ENCODE measurements at regions not wholly inside any gene's neighbourhood (a gene's known extent, or its start where the extent isn't known, plus 50 kb on each side); places are given as distances from the start of the nearest gene placed in this dataset.

DNA sequence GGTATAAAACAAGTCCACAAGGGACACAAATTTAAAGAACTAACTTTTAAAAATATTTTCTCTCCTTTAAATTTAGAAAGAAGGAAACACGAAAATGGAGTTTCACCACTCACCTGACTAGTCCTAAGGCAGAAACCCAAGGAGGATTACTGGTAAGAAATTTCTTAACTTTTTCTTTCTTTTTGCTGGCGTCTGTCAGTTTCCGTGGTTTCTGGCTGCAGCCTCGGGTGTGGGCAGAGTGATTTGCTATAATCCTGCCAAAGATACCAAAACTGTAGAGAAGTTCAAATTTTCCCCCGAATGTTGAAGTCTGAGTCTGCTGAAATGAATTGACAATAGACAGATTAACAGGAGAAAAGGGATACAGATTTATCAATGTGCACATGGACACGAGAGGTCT, 843.6 kb upstream of the ALCAM start:
- no peak overlapping the region for H3K4me3 Mint-ChIP-seq
- H3K4me1 ChIP-seq (ENCODE audit: control insufficient read depth, insufficient read depth, low read length): peaks cover 11% of the 10 kb centered on the region
- TF ChIP-seq, protein P1, sequence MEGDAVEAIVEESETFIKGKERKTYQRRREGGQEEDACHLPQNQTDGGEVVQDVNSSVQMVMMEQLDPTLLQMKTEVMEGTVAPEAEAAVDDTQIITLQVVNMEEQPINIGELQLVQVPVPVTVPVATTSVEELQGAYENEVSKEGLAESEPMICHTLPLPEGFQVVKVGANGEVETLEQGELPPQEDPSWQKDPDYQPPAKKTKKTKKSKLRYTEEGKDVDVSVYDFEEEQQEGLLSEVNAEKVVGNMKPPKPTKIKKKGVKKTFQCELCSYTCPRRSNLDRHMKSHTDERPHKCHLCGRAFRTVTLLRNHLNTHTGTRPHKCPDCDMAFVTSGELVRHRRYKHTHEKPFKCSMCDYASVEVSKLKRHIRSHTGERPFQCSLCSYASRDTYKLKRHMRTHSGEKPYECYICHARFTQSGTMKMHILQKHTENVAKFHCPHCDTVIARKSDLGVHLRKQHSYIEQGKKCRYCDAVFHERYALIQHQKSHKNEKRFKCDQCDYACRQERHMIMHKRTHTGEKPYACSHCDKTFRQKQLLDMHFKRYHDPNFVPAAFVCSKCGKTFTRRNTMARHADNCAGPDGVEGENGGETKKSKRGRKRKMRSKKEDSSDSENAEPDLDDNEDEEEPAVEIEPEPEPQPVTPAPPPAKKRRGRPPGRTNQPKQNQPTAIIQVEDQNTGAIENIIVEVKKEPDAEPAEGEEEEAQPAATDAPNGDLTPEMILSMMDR (IDR thresholded peaks at IDR 0.05): no peak
- intact Hi-C loops (cut with micrococcal nuclease): no loop called here
- no peaks in the 10 kb centered on the region for H3K36me3 ChIP-seq (ENCODE audit: control insufficient read depth, insufficient read depth, low read length)
- peaks cover 2 to 10% of the 10 kb centered on the region in 2 donors for H3K9me3 Mint-ChIP-seq
- H3K4me3 ChIP-seq (ENCODE audit: low read length): no peak overlapping the region
- H3K4me1 Mint-ChIP-seq: no peaks in the 10 kb centered on the region
- H3K27ac ChIP-seq (ENCODE audit: low read length): no peak overlapping the region
- H3K27ac Mint-ChIP-seq: no peak overlapping the region
- H3K36me3 Mint-ChIP-seq: no peaks in the 10 kb centered on the region
- DNase-seq (no peak), ATAC-seq (no peak)
- no peaks in the 10 kb centered on the region for H3K9me3 ChIP-seq (ENCODE audit: control insufficient read depth, insufficient read depth, low read length)
- 61% methylated on average over 5 of the region's 6 CpGs for WGBS (ENCODE audit: insufficient coverage)
- no peaks in the 10 kb centered on the region for H3K27me3 ChIP-seq (ENCODE audit: control insufficient read depth, insufficient read depth, low read length)
- H3K27me3 Mint-ChIP-seq (ENCODE audit: low read depth in 2 of 2): no peaks in the 10 kb centered on the region

DNA sequence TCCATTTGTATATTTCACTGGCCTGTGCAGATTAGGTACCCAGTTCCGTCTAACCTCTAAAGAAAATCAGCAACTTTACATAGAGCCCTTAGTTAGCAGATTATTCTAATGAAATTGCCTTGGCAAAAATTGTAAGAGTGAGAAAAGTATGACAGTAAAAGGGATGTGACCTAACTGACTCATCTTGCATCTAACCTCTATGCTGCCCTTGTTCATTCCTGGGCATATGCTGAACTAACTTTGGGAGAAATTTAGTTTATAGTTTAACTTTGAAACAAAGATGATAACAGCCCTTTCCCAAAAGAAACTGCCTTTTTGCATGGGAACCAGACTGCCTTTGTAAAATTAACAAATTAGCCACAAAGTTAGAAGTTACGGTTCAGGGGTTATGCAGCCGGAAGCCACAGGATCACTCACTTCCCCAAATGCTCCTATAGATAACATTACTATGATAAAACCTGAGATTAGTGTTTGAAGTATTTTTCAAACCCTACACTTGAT, 839.8 kb upstream of the ALCAM start:
- Mint-ChIP-seq H3K27me3 (ENCODE audit: low read depth in 2 of 2) (no peaks in the 10 kb centered on the region), H3K4me1 (no peaks in the 10 kb centered on the region), H3K36me3 (no peaks in the 10 kb centered on the region), H3K27ac (no peak overlapping the region), H3K4me3 (no peak overlapping the region), H3K9me3 (peaks cover 3 to 13% of the 10 kb centered on the region in 2 donors)
- Histone ChIP-seq H3K27me3 (ENCODE audit: control insufficient read depth, insufficient read depth, low read length) (no peaks in the 10 kb centered on the region), H3K36me3 (ENCODE audit: control insufficient read depth, insufficient read depth, low read length) (no peaks in the 10 kb centered on the region), H3K27ac (ENCODE audit: low read length) (no peak overlapping the region), H3K4me3 (ENCODE audit: low read length) (no peak overlapping the region), H3K9me3 (ENCODE audit: control insufficient read depth, insufficient read depth, low read length) (peaks cover 12% of the 10 kb centered on the region), H3K4me1 (ENCODE audit: control insufficient read depth, insufficient read depth, low read length) (peaks cover 6% of the 10 kb centered on the region)
- DNase-seq (no peak), ATAC-seq (no peak)
- 57% methylated on average over 3 of the region's 3 CpGs for WGBS (ENCODE audit: insufficient coverage)
- TF ChIP-seq, protein P1 (IDR thresholded peaks at IDR 0.05): no peak
- intact Hi-C loops (cut with micrococcal nuclease): no loop called here

DNA sequence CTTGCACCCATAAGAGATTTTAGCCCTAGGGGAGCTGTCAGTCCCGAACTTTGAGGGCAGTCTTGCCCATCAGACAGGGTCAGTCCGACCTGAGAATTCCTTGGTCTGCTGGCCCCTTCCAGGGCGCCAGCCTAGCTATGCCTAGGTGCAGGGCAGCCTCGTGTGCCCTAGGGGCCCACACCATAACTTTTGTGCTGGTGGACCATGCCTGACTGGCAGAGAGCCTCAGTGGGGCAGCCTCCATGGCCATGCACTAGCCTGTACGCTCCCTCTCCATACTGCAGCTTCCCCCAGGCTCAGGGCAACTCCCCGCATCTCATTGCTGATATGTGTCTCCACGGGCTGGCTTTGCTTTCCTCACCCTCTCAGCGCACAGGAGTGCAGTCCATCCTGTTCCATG, 835.8 kb upstream of the ALCAM start:
- Histone ChIP-seq H3K27me3 (ENCODE audit: control insufficient read depth, insufficient read depth, low read length) (no peaks in the 10 kb centered on the region), H3K9me3 (ENCODE audit: control insufficient read depth, insufficient read depth, low read length) (peaks cover 12% of the 10 kb centered on the region), H3K27ac (ENCODE audit: low read length) (no peak overlapping the region), H3K4me3 (ENCODE audit: low read length) (no peak overlapping the region), H3K36me3 (ENCODE audit: control insufficient read depth, insufficient read depth, low read length) (no peaks in the 10 kb centered on the region), H3K4me1 (ENCODE audit: control insufficient read depth, insufficient read depth, low read length) (no peaks in the 10 kb centered on the region)
- TF ChIP-seq, protein P1 (IDR thresholded peaks at IDR 0.05): no peak
- Mint-ChIP-seq H3K27ac (no peak overlapping the region), H3K4me1 (no peaks in the 10 kb centered on the region), H3K27me3 (ENCODE audit: low read depth in 2 of 2) (no peaks in the 10 kb centered on the region), H3K4me3 (no peak overlapping the region), H3K36me3 (peaks cover 10% of the 10 kb centered on the region), H3K9me3 (peaks cover 22 to 30% of the 10 kb centered on the region in 2 donors)
- 83% methylated on average over 8 of the region's 8 CpGs for WGBS (ENCODE audit: insufficient coverage)
- DNase-seq (no peak), ATAC-seq (no peak)
- intact Hi-C loops (cut with micrococcal nuclease): no loop called here

DNA sequence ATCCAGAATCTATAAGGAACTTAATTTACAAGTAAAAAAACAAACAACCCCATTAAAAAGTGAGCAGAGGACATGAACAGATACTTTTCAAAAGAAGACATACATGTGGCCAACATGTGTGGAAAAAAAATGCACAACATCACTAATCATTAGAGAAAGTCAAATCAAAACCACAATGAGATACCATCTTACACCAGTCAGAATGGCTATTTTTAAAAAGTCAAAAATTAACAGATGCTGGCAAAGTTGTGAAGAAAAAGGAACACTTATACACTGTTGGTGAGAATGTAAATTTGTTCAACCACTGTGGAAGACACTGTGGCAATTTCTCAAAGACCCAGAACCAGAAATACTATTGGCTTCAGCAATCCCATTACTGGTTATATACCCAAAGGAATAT, 830.0 kb upstream of the ALCAM start:
- H3K4me1 Mint-ChIP-seq: no peaks in the 10 kb centered on the region
- intact Hi-C loops (cut with micrococcal nuclease): no loop called here
- DNase-seq (no peak), ATAC-seq (no peak)
- TF ChIP-seq, protein P1 (IDR thresholded peaks at IDR 0.05): no peak
- H3K9me3 Mint-ChIP-seq: peaks cover 19 to 23% of the 10 kb centered on the region in 2 donors
- Histone ChIP-seq H3K27me3 (ENCODE audit: control insufficient read depth, insufficient read depth, low read length) (no peaks in the 10 kb centered on the region), H3K4me3 (ENCODE audit: low read length) (no peak overlapping the region), H3K27ac (ENCODE audit: low read length) (no peak overlapping the region), H3K9me3 (ENCODE audit: control insufficient read depth, insufficient read depth, low read length) (peaks cover under 1% of the 10 kb centered on the region), H3K4me1 (ENCODE audit: control insufficient read depth, insufficient read depth, low read length) (no peaks in the 10 kb centered on the region), H3K36me3 (ENCODE audit: control insufficient read depth, insufficient read depth, low read length) (no peaks in the 10 kb centered on the region)
- H3K4me3 Mint-ChIP-seq: no peak overlapping the region
- H3K36me3 Mint-ChIP-seq: peaks cover 10% of the 10 kb centered on the region
- no peaks in the 10 kb centered on the region for H3K27me3 Mint-ChIP-seq (ENCODE audit: low read depth in 2 of 2)
- no peak overlapping the region for H3K27ac Mint-ChIP-seq
